T47D (cell line): ENCODE measurements at regions not wholly inside any gene's neighbourhood (a gene's known extent, or its start where the extent isn't known, plus 50 kb on each side); places are given as distances from the start of the nearest gene placed in this dataset.
"Not testable (repeated sequence)": the region's sequence is repeated elsewhere in the genome, so short reads cannot be mapped to it uniquely, and the experiment has no call there.

Experiments
- DNase-seq, 2 experiments: peaks; one replicate each; pipeline versions ENCODE4 v3.0.0 to v3.0.0-alpha.2; 2011 to 2012; ENCODE audit warnings: low read depth in 1 of 2, low spot score in 1 of 2
- JUND ChIP-seq: IDR thresholded peaks from 2 replicates; pipeline ENCODE4 v1.6.1; 2012; ENCODE audit warnings: low read depth
- in situ Hi-C: cut with HindIII; loops from 2 replicates; pipeline ENCODE4 v1.10.0; 2016; ENCODE audit warnings: low sequenced_read_pairs, low pct_unique_long_range_greater_than_20kb

DNA sequence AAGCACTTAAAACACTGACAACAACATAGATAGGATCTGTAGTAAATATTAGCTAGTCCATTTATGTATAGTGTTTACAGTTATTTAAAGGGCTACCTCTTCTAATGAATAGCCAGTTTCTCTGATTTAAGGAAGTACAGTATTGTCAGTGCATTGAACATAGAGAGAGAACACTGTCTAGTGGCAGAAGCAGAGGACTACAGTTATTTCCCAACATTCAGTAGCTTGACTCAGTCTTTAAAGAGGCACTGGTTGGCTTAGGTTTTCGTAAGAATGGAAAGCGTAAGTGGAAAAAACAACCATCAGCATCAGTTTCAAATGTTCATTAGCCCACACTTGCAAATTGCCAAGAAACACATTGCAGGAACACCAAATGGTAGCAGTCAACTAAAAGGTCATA lies 125.0 kb upstream of the HMGA2 start:
- TF ChIP-seq JUND, result no peak
- in situ Hi-C loops, result no loop called here
- DNase-seq, result peak; percentile 25 to 56

DNA sequence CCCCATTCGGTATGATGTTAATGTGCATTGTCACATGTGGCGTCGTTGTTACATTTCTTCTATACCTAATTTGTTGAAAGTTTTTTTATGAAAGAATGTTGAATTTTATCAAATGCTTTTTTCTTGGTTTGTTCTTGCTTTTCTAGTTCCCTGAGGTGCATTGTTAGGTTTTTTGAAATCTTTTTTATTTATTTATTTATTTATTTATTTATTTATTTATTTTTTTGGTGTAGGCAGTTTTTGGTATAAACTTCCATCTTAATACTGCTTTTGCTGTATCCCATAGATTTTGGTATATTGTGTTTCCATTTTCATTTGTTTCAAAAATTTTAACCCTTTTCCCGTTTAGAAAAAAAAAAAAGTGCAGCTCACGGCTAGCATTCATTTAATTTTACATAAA lies 121.1 kb upstream of the HMGA2 start:
- TF ChIP-seq JUND, result no peak
- no peak for DNase-seq
- in situ Hi-C loops, result no loop called here

DNA sequence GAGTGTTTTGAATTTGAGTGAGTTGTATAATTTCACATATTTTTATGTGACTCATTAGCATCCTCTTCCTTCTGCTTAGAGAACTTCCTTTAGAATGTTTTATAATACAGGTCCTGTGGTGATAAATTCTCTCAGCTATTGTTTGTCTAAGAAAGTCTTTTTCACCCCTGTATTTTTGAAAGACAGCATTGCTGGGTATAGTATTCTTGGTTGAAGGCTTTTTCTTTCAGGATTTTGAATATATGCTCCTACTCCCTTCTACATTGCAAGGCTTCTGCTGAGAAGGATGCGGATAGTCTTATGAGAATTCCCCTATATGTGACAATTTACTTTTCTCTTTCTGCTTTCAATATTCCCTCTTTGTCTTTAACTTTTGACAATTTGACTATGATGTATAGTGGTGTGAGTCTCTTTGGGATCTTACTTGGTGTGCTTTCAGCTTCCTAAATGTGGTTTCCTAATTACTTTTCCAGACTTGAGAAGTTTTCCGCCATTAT lies 118.9 kb upstream of the HMGA2 start:
- in situ Hi-C loops, result no loop called here
- TF ChIP-seq JUND, result no peak
- DNase-seq, result no peak

DNA sequence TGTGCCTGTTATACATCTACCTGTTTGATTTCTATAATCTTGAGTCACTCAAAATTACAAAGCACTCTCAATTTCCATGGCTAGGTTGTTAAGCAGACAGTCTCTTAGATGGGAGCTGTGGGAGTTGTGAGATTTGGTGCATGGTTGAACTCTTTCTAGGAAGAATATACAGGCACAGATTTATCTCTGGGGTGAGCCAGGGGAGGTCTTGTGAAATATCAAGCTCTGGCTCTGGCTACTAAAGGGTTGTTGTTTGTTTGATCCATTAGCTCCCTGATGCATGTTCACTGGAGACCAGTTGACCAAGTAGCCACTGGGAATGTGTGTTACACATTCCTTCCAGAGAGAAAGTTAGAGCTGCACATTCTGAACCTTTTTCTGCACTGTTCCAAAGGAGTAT lies 117.2 kb upstream of the HMGA2 start:
- in situ Hi-C loops, result no loop called here

GRCh38 chr12:65712260-65713004 lies 111.9 kb upstream of the HMGA2 start:
- no peak for TF ChIP-seq JUND
- in situ Hi-C loops, result no loop called here
- no peak for DNase-seq

More for the DNA sequence above, 117.2 kb upstream of the HMGA2 start:
- no peak for TF ChIP-seq JUND
- DNase-seq, result no peak

GRCh38 chr12:65715961-65716360 lies 108.3 kb upstream of the HMGA2 start:
- TF ChIP-seq JUND, result no peak
- no peak for DNase-seq
- in situ Hi-C loops, result no loop called here

DNA sequence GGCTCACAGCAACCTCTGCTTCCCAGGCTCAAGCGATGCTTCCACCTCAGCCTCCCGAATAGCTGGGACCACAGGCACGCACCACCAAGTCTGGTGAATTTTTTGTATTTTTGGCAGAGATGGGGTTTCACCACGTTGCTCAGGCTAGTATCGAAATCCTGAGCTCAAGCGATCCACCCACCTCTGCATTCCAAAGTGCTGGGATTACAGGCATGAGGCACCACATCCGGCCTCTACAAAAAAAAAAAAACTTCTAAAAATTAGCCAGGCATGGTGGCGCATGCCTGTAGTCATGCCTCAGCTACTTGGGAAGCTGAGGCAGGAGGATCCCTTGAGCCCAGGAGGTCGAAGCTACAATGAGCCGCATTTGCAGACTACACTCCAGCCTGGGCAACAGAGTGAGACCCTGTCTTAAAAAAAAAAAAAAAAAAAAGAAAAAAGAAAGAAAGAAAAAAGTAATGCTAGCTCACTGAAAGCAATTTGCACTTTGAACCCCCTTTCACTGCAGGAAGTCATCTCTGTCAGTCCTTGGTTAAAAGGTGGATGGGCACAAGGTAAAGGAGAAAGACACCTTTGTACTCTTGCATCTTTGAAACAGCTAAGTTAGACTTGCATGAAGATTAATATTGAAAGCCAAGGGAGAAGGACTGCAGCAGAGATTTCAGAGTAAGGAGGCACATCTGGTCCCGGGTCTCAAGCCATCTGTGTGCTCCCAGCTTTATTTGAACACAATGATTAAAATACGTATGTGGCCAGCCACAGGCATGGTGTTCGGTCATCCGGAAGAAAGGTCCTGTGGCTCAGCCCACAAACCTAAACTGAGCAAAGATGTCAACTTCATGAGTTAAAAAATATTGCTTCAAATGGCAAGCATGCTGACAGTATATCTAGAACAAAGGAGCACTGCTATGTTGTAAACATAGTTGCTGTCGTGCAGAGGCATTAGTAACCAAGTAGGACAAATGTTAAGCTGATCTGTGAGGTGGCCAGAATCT lies 103.8 kb upstream of the HMGA2 start:
- in situ Hi-C loops, result no loop called here
- no peak for TF ChIP-seq JUND
- no peak for DNase-seq

DNA sequence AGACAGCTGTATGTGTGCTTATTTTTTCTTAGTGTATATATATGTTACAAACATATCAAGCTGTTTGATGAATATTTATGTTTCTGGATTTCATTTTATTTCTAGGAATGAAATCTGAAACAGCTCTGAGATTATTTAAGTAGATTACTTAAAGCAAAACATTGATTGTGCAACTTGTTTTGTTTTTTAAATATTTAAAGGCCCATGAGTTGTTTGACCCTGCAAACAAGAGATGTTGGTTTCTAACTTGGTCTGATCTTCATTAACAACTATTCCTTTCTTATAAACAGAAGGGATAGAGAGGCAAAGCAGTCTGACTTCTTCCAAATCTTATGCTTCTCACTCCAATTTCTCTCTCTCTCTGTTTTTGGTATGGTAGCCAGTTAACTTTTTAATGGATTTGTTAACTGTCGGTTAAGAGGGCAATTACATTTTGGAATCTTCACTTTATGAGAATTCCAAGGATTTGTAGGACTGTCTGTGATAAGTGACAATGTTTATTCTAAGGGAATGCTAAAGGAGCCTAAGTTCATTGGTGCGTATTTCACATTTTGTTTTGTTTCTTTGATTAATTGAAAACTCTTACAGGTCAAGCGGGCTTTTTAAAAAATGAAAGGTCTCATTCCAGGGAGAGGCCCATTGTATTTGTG lies 102.6 kb upstream of the HMGA2 start:
- in situ Hi-C loops, result no loop called here
- DNase-seq, result no peak
- TF ChIP-seq JUND, result no peak

DNA sequence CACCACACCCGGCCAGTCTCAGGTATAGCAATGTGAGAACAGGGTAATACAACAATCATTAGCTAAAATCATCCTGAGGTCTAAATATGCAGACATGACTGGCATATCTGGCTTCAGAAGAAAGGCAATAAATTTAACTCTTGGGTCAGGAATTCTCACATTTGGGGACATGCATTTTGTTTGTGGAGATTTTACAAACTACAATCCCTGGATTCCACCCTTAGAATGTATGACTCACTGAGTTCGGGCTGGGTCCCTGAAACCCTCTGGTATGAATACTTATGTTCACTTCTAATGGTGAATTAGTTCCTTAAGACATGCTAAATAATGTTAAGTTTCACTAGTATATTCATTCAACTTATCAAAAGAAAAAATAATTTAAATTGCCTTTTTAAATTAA lies 98.9 kb upstream of the HMGA2 start:
- no peak for TF ChIP-seq JUND
- in situ Hi-C loops, result no loop called here
- DNase-seq, result no peak

DNA sequence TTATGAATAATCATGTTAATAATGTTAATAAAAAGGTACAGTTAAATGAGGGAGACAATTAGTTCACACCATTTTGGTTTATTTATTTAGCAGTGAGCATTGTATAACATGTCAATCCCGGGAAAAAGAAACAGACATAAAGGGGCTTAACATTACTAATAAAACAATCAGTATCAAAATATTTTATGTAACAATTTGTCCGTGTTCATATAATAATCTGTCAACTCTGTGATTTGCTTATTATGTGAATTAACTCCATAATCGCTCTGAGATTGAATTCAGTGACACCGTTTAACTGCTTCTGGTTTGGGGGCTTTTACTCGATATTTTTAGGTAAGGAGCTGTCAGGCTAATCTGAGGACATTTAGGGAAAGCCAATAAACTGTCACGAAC lies 95.8 kb upstream of the HMGA2 start:
- in situ Hi-C loops, result no loop called here
- no peak for DNase-seq
- TF ChIP-seq JUND, result no peak

GRCh38 chr12:65728848-65729793 lies 95.2 kb upstream of the HMGA2 start:
- in situ Hi-C loops, result no loop called here
- no peak for DNase-seq
- TF ChIP-seq JUND, result no peak

DNA sequence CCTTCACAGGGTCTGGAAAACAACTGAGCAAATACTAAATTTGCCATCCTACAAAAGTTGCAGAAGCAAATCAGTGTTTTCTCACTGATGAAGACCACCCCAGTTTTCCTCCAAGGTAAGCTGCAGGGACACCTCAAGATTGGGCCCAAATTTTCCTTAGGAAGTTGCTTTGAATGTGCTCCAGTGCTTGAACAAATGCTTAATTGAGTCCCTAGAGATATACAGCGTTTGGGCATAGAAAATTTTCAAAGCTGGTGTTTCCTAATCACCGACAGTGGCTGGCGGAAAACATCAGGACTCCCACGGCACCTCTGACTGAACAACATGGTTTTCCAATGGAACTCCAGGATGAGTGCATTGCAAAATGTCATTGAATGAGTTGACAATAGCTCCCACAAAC lies 92.5 kb upstream of the HMGA2 start:
- no peak for DNase-seq
- TF ChIP-seq JUND, result no peak
- in situ Hi-C loops, result no loop called here

- DNase-seq, in situ Hi-C loops: not testable (repeated sequence)
Measured at GRCh38 chr12:65733643-65734042, 90.6 kb upstream of the HMGA2 start.
